Psoas muscle (tissue), 7 donors: ENCODE measurements at regions not wholly inside any gene's neighbourhood (a gene's known extent, or its start where the extent isn't known, plus 50 kb on each side); places are given as distances from the start of the nearest gene placed in this dataset.

Source experiments
- ATAC-seq, 4 donors: fragments of 200-7000 bp; cut with Tn5 transposase; one replicate each; pipeline ENCODE4 v1.9.1; 2020; ENCODE audit warnings: moderate library complexity in 3 of 4, mild to moderate bottlenecking in 2 of 4
- DNase-seq, 2 donors: peaks; one replicate each; pipeline ENCODE4 v3.0.0-alpha.2; 2020
- H3K27ac ChIP-seq: fragments of 200-600 bp; one replicate; pipeline ENCODE4 v1.8.0; 2022
- H3K27me3 ChIP-seq, 3 donors: fragments of 200-600 bp in 1 of 3; one replicate each; pipeline versions ENCODE4 v1.6.1 to v1.8.0; 2013 to 2022; ENCODE audit warnings: low read length in 2 of 3, mild to moderate bottlenecking in 2 of 3, moderate library complexity in 1 of 3; ENCODE audit not compliant: insufficient read depth in 3 of 3
- H3K36me3 ChIP-seq, 2 donors: fragments of 200-600 bp in 1 of 2; one replicate each; pipeline versions ENCODE4 v1.6.1 to v1.8.0; 2013 to 2022; ENCODE audit warnings: low read depth in 1 of 2, mild to moderate bottlenecking in 1 of 2, moderate library complexity in 1 of 2; ENCODE audit not compliant: insufficient read depth in 1 of 2
- H3K4me1 ChIP-seq: fragments of 200-600 bp; one replicate; pipeline ENCODE4 v1.8.0; 2022
- H3K4me3 ChIP-seq: fragments of 200-600 bp; one replicate; pipeline ENCODE4 v1.8.0; 2022; ENCODE audit warnings: mild to moderate bottlenecking
- H3K9me3 ChIP-seq: fragments of 200-600 bp; one replicate; pipeline ENCODE4 v1.8.0; 2022
- CTCF ChIP-seq: fragments of 200-600 bp; IDR thresholded peaks from one replicate; pipeline ENCODE4 v1.8.0; 2022; ENCODE audit warnings: antibody characterized with exemption
- WGBS, 3 donors: extraction: QIAGEN DNeasy Blood & Tissue Kit; methylation state at CpG; one replicate each; pipeline versions ENCODE4 v1.1.6 to v1.1.7; 2013; 5-methylcytosine and 5-hydroxymethylcytosine counted together
- intact Hi-C, 2 donors: fragments of 100-400 bp; cut with DNase I; formaldehyde crosslinking; loops; one replicate each; pipeline versions ENCODE4 v1.11.0 to v1.14.2; 2022
- donor health status: healthy with polysubstance abuse.
- donor health status: DM: no; HTN: no; CAD: no; lungs with moderate emphysema.
- donor health status: Bipolar disorder and iron deficiency.
- donor health status: healthy.
- donor health status: DM: yes; HTN: yes; CAD: no.
- donor health status: DM: no; HTN: no; CAD: no.
- donor health status: DM: yes; HTN: yes; CAD: no.

GRCh38 chr13:22561581-22561980 is 619.2 kb upstream of the SGCG start:
- Histone ChIP-seq H3K9me3 (peaks cover 23% of the 10 kb centered on the region), H3K36me3 (no peaks in the 10 kb centered on the region), H3K27me3 (no peaks in the 10 kb centered on the region), H3K27ac (no peak overlapping the region), H3K4me3 (no peak overlapping the region), H3K4me1 (no peaks in the 10 kb centered on the region)
- ATAC-seq (no peak), DNase-seq (no peak)
- no peak for TF ChIP-seq CTCF
- intact Hi-C loops, result no loop called here

- H3K36me3 ChIP-seq, result no peaks in the 10 kb centered on the region
- no peak for TF ChIP-seq CTCF
- intact Hi-C loops, result no loop called here
- H3K27me3 ChIP-seq, result no peaks in the 10 kb centered on the region
- H3K4me3 ChIP-seq, result no peak overlapping the region
- DNase-seq (no peak), ATAC-seq (no peak)
- H3K4me1 ChIP-seq, result no peaks in the 10 kb centered on the region
- peaks cover 23% of the 10 kb centered on the region for H3K9me3 ChIP-seq
- WGBS, 3 donors, result 77 to 82% (median 82%) methylated on average over 1 of the region's 1 CpG
- no peak overlapping the region for H3K27ac ChIP-seq
Observed at GRCh38 chr13:22562116-22562515, 618.7 kb upstream of the SGCG start.

- no peak overlapping the region for H3K27ac ChIP-seq
- no peak overlapping the region for H3K4me3 ChIP-seq
- no peaks in the 10 kb centered on the region for H3K4me1 ChIP-seq
- no peak for ATAC-seq
- TF ChIP-seq CTCF, result no peak
- H3K27me3 ChIP-seq, result no peaks in the 10 kb centered on the region
- no peaks in the 10 kb centered on the region for H3K36me3 ChIP-seq
- peaks cover 23% of the 10 kb centered on the region for H3K9me3 ChIP-seq
- no peak for DNase-seq
- intact Hi-C loops, result no loop called here
Observed at GRCh38 chr13:22563272-22563671, 617.5 kb upstream of the SGCG start.

GRCh38 chr13:22569811-22570210 is 611.0 kb upstream of the SGCG start:
- DNase-seq (no peak), ATAC-seq (no peak)
- Histone ChIP-seq H3K9me3 (peaks cover 4% of the 10 kb centered on the region), H3K27me3 (no peaks in the 10 kb centered on the region), H3K4me3 (no peak overlapping the region), H3K36me3 (no peaks in the 10 kb centered on the region), H3K27ac (no peak overlapping the region), H3K4me1 (no peaks in the 10 kb centered on the region)
- 82 to 89% (median 84%) methylated on average over 2 of the region's 2 CpGs for WGBS, 3 donors
- TF ChIP-seq CTCF, result no peak
- intact Hi-C loops, result no loop called here

- TF ChIP-seq CTCF, result no peak
- no peak overlapping the region for H3K27ac ChIP-seq
- WGBS, 3 donors, result 70 to 80% (median 77%) methylated on average over 4 of the region's 4 CpGs
- H3K4me3 ChIP-seq, result no peak overlapping the region
- DNase-seq (no peak), ATAC-seq (no peak)
- no peaks in the 10 kb centered on the region for H3K27me3 ChIP-seq
- no peaks in the 10 kb centered on the region for H3K4me1 ChIP-seq
- H3K36me3 ChIP-seq, result no peaks in the 10 kb centered on the region
- intact Hi-C loops, result no loop called here
- no peaks in the 10 kb centered on the region for H3K9me3 ChIP-seq
Observed at GRCh38 chr13:22589880-22590279, 590.9 kb upstream of the SGCG start.
